Gastrocnemius medialis (tissue), 4 donors: ENCODE measurements at regions not wholly inside any gene's neighbourhood (a gene's known extent, or its start where the extent isn't known, plus 50 kb on each side); places are given as distances from the start of the nearest gene placed in this dataset.

Experiments used
- POLR2A ChIP-seq, 2 donors: fragments of 450-650 bp; IDR thresholded peaks; one replicate each; pipeline ENCODE4 v1.6.1; 2017; ENCODE audit warnings: antibody characterized with exemption in 2 of 2, mild to moderate bottlenecking in 2 of 2, moderate library complexity in 2 of 2
- TF ChIP-seq, protein P1 (sequence below), 5 experiments: fragments of 450-650 bp in 3 of 5; fragments of 200-600 bp in 2 of 5; sonication (generic) in 2 of 5; IDR thresholded peaks in 4 of 5; conservative IDR thresholded peaks in 1 of 5; 1 replicate in 4 of 5; 2 replicates in 1 of 5; pipeline ENCODE4 v1.5.1; 2016 to 2019; ENCODE audit warnings: antibody characterized with exemption in 5 of 5, mild to moderate bottlenecking in 3 of 5, moderate library complexity in 3 of 5

- TF ChIP-seq, protein P1, sequence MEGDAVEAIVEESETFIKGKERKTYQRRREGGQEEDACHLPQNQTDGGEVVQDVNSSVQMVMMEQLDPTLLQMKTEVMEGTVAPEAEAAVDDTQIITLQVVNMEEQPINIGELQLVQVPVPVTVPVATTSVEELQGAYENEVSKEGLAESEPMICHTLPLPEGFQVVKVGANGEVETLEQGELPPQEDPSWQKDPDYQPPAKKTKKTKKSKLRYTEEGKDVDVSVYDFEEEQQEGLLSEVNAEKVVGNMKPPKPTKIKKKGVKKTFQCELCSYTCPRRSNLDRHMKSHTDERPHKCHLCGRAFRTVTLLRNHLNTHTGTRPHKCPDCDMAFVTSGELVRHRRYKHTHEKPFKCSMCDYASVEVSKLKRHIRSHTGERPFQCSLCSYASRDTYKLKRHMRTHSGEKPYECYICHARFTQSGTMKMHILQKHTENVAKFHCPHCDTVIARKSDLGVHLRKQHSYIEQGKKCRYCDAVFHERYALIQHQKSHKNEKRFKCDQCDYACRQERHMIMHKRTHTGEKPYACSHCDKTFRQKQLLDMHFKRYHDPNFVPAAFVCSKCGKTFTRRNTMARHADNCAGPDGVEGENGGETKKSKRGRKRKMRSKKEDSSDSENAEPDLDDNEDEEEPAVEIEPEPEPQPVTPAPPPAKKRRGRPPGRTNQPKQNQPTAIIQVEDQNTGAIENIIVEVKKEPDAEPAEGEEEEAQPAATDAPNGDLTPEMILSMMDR (IDR thresholded peaks at IDR 0.05 in 4 of 5, conservative IDR thresholded peaks at IDR 0.05 in 1 of 5), result no peak
- TF ChIP-seq POLR2A (IDR thresholded peaks at IDR 0.05), result no peak
These were observed 167.8 kb downstream of the BAMBI start for GRCh38 chr10:28845009-28845682.
